ENCODE measurements at regions not wholly inside any gene's neighbourhood (a gene's known extent, or its start where the extent isn't known, plus 50 kb on each side); places are given as distances from the start of the nearest gene placed in this dataset.

DNA sequence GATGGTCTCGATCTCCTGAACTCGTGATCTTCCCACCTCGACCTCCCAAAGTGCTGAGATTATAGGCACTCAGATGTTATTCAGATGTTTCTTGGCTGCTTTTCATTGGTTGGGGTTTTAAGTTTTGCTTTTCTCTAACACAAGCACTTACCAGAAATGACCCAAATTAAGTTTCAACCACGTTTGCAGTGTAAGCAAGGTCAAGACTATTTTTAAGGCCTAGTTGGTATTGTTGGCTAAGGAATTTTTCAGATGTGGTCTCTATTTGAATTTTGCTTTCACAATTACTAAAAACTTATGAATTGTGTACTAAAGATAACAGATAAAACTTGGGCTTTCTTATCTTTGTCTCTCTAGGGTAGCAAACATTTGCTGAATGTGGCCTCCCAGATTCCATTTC lies 1756.9 kb upstream of the TENM3 start:
- DNase-seq (ENCODE audit: low spot score): no peak

- no peak for DNase-seq (ENCODE audit: low spot score)
Observed at GRCh38 chr4:180489787-180490186, 1753.4 kb upstream of the TENM3 start.

DNA sequence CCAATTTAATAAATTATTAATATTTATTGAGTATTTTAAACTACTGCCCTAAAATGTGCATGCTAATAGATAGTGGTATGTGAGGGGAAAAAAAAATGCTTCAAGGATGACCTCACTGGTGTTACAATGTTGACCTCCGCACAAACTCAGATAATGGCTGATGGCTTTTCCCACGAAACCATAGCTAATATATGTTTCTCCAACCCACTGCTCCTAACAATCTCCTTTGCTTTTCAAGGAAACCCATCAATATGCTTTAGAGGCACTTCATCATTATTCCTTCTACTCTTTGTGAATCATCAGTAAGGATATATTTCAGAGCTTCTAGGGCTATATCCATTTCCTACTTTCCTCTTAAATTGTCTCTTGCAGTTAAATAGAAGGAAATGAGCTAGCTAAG lies 1752.0 kb upstream of the TENM3 start:
- DNase-seq (ENCODE audit: low spot score): no peak

- DNase-seq (ENCODE audit: low spot score): no peak
Observed at GRCh38 chr4:180493299-180493698, 1749.9 kb upstream of the TENM3 start.

- DNase-seq (ENCODE audit: low spot score): no peak
Observed at GRCh38 chr4:180500154-180500553, 1743.0 kb upstream of the TENM3 start.

DNA sequence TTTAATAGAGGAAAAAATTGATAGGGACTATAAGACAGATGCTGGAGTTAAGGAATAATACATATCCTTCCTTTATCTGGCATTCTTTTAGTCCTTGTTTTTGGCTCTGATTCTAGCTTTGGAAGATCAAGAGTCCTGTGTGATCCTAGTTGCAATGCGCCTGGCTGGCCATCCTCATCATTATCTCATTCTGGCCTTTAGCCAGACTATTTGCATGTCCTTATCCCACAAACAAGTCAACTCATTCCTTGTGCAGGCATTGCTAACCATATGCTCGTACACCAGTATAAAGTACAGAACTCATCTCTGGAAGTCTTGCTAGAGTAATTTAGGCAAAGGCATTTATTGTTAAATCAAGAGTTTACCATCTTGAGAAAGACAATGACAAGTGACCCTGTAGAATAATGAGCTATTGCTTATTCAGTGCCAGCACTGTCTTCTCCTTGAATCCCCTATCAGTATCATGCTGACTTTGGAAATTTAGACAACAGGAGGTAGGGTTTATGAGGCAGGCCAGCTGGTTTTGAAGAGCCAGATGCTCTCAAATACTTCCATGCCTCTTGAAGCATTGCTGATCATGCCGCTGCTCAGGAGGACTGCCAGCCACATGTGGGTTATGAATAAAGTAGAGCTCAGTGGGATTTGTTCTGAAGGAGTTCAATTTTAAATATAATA lies 1730.3 kb upstream of the TENM3 start:
- DNase-seq (ENCODE audit: low spot score): no peak

GRCh38 chr4:180518906-180519305 lies 1724.3 kb upstream of the TENM3 start:
- no peak for DNase-seq (ENCODE audit: low spot score)

GRCh38 chr4:180521181-180521580 lies 1722.0 kb upstream of the TENM3 start:
- DNase-seq (ENCODE audit: low spot score): no peak

- DNase-seq (ENCODE audit: low spot score): no peak
Observed at GRCh38 chr4:180525523-180526077, 1717.6 kb upstream of the TENM3 start.

DNA sequence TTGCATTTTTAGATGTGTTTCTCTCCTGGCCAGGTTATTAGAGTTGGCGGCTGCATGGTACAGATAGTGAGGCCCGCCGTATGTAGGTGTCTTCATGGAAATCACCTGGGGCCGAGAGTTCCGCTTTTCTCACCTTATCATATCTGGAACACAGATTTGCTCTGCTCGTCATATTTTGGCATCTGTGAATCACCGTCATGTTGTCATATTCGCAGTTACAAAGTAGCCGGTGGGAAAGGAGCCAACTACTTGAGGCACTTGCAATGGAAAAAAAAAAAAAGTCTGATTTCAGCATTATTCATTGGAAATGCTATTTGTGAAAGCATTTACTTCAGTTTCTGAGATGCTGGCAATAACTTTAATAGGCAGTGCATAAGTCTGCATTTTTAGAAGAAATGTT lies 1715.2 kb upstream of the TENM3 start:
- DNase-seq (ENCODE audit: low spot score): no peak

GRCh38 chr4:180530787-180531186 lies 1712.4 kb upstream of the TENM3 start:
- no peak for DNase-seq (ENCODE audit: low spot score)

DNA sequence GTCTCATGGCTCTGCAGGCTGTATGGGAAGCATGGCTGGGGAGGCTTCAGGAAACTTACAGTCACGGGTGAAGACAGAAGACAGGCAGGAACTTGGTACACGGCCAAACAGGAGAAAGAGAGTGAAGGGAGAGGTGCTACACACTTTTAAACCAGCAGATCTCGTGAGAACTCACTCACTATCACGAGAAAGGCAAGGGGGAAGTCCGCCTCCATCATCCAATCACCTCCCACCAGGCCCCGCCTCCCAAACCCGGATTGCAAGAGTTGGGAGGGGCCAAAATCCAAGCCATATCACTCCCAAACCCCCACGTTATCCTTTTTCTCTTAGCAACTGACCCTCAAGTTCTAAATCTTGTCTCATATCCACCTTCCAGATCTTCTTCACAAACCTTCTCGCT lies 1710.5 kb upstream of the TENM3 start:
- no peak for DNase-seq (ENCODE audit: low spot score)

- DNase-seq (ENCODE audit: low spot score): no peak
Observed at GRCh38 chr4:180538384-180539057, 1704.7 kb upstream of the TENM3 start.

GRCh38 chr4:180539284-180539683 lies 1703.9 kb upstream of the TENM3 start:
- no peak for DNase-seq (ENCODE audit: low spot score)

GRCh38 chr4:180541678-180542077 lies 1701.5 kb upstream of the TENM3 start:
- DNase-seq (ENCODE audit: low spot score): no peak

DNA sequence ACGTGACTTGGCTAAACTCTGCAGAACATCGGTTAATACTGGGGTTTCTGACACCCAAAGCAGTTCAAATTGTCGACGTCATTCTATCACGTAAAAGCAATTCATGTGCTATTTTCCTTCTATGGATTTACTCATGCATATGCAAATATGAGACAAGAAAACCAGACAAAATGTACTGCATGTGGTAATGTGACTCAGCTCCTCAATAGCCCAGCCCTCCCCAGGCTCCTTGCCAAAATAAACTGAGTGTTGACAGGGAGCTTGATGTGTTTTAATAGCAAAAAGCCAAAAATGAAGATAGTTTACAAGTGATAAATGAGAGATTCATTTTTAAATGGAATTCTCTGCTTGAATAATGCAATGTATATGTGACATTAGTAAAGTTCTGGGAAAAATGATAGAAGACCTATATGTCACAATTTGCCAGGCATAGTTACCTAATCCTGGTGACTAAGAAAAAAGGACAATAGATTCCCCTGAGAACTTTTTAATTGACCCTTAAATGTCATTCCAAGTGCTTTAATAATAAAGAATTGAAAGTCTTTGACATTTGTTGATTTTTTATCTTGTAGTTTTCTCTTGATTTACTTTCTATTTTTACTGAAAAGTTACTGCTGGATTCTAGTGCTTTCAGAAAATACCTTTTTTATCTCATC lies 1700.6 kb upstream of the TENM3 start:
- no peak for DNase-seq (ENCODE audit: low spot score)

GRCh38 chr4:180550106-180550505 lies 1693.1 kb upstream of the TENM3 start:
- no peak for DNase-seq (ENCODE audit: low spot score)

GRCh38 chr4:180557348-180557747 lies 1685.9 kb upstream of the TENM3 start:
- no peak for DNase-seq (ENCODE audit: low spot score)

GRCh38 chr4:180557950-180558349 lies 1685.3 kb upstream of the TENM3 start:
- no peak for DNase-seq (ENCODE audit: low spot score)

- no peak for DNase-seq (ENCODE audit: low spot score)
Observed at GRCh38 chr4:180558427-180558826, 1684.8 kb upstream of the TENM3 start.

- DNase-seq (ENCODE audit: low spot score): no peak
Observed at GRCh38 chr4:180560896-180561295, 1682.3 kb upstream of the TENM3 start.

- no peak for DNase-seq (ENCODE audit: low spot score)
Observed at GRCh38 chr4:180564026-180564425, 1679.2 kb upstream of the TENM3 start.

- DNase-seq (ENCODE audit: low spot score): no peak
Observed at GRCh38 chr4:180564448-180564847, 1678.8 kb upstream of the TENM3 start.
